Keratinocyte (primary cell): ENCODE measurements at regions not wholly inside any gene's neighbourhood (a gene's known extent, or its start where the extent isn't known, plus 50 kb on each side); places are given as distances from the start of the nearest gene placed in this dataset.

ENCODE experiments used
- DNase-seq: peaks from one replicate; pipeline ENCODE4 v3.0.0-alpha.2; 2011; ENCODE audit warnings: low read depth, missing footprints, low spot score
- FAIRE-seq: peaks from 2 replicates; lab custom pipeline; 2011; peaks lifted over from hg19 to GRCh38; lab: Jason Lieb, UNC
- H2AFZ ChIP-seq: 2 replicates; pipeline ENCODE4 v1.6.0; 2012; ENCODE audit warnings: low read length, control low read depth, inconsistent platforms; ENCODE audit not compliant: control insufficient read depth
- H3K27ac ChIP-seq: 2 replicates; pipeline ENCODE4 v1.5.1; 2011; ENCODE audit warnings: low read length; ENCODE audit not compliant: control insufficient read depth, insufficient read depth
- H3K27me3 ChIP-seq: 3 replicates; pipeline ENCODE4 v1.6.0; 2011; ENCODE audit warnings: low read length; ENCODE audit not compliant: control insufficient read depth, insufficient read depth; ENCODE audit errors: extremely low read depth
- H3K36me3 ChIP-seq, 2 experiments: 2 replicates in 1 of 2; 3 replicates in 1 of 2; pipeline ENCODE4 v1.5.1; 2011; ENCODE audit warnings: low read length in 2 of 2, mild to moderate bottlenecking in 1 of 2; ENCODE audit not compliant: control insufficient read depth in 2 of 2, insufficient read depth in 2 of 2; ENCODE audit errors: extremely low read depth in 1 of 2
- H3K4me1 ChIP-seq: 3 replicates; pipeline ENCODE4 v1.5.1; 2011; ENCODE audit warnings: low read length; ENCODE audit not compliant: control insufficient read depth, insufficient read depth; ENCODE audit errors: extremely low read depth
- H3K4me2 ChIP-seq: 3 replicates; pipeline ENCODE4 v1.6.0; 2011; ENCODE audit warnings: low read depth, low read length; ENCODE audit not compliant: control insufficient read depth, insufficient read depth; ENCODE audit errors: extremely low read depth
- H3K4me3 ChIP-seq, 3 experiments: fragments of 200-600 bp in 1 of 3; sonication (generic) in 1 of 3; 2 replicates in 2 of 3; 3 replicates in 1 of 3; pipeline ENCODE4 v1.5.1; 2011 to 2016; ENCODE audit warnings: low read length in 3 of 3, mild to moderate bottlenecking in 3 of 3, control low read depth in 2 of 3, inconsistent platforms in 1 of 3, low read depth in 1 of 3, mixed read lengths in 1 of 3, mixed run types in 1 of 3, moderate library complexity in 1 of 3; ENCODE audit not compliant: control insufficient read depth in 2 of 3, insufficient read depth in 2 of 3; ENCODE audit errors: extremely low read depth in 1 of 3
- H3K79me2 ChIP-seq: 2 replicates; pipeline ENCODE4 v1.6.0; 2012; ENCODE audit warnings: low read length; ENCODE audit not compliant: control insufficient read depth, insufficient read depth
- H3K9ac ChIP-seq: 3 replicates; pipeline ENCODE4 v1.6.0; 2011; ENCODE audit warnings: low read length; ENCODE audit not compliant: control insufficient read depth, insufficient read depth; ENCODE audit errors: extremely low read depth
- H3K9me1 ChIP-seq: 3 replicates; pipeline ENCODE4 v1.6.0; 2011; ENCODE audit warnings: low read length; ENCODE audit not compliant: control insufficient read depth, insufficient read depth; ENCODE audit errors: extremely low read depth
- H3K9me3 ChIP-seq: 2 replicates; pipeline ENCODE4 v1.5.1; 2012; ENCODE audit warnings: low read depth, low read length; ENCODE audit not compliant: control insufficient read depth
- H4K20me1 ChIP-seq: 3 replicates; pipeline ENCODE4 v1.6.0; 2011; ENCODE audit warnings: low read length; ENCODE audit not compliant: control insufficient read depth, insufficient read depth; ENCODE audit errors: extremely low read depth
- EZH2 ChIP-seq: IDR thresholded peaks from one replicate; pipeline ENCODE4 v1.6.1; 2012; ENCODE audit warnings: inconsistent platforms, mild to moderate bottlenecking, low read length, moderate library complexity
- dilution Hi-C: fragments of 300-500 bp; cut with MboI; formaldehyde crosslinking; loops from one replicate; pipeline ENCODE4 v1.7.0; 2020; ENCODE audit warnings: low sequenced_read_pairs; ENCODE audit not compliant: extremely low pct_ligation_motif_present
- TF ChIP-seq, protein P1 (sequence below), 3 experiments: IDR thresholded peaks in 1 of 3; conservative IDR thresholded peaks in 1 of 3; optimal IDR thresholded peaks in 1 of 3; 2 replicates in 2 of 3; 3 replicates in 1 of 3; pipeline versions ENCODE3 to v1.5.1; 2011; ENCODE audit warnings: low read length in 3 of 3, mild to moderate bottlenecking in 3 of 3, moderate library complexity in 2 of 3, control low read depth in 1 of 3, inconsistent platforms in 1 of 3; ENCODE audit not compliant: insufficient read depth in 2 of 3; ENCODE audit errors: extremely low read depth in 1 of 3

DNA sequence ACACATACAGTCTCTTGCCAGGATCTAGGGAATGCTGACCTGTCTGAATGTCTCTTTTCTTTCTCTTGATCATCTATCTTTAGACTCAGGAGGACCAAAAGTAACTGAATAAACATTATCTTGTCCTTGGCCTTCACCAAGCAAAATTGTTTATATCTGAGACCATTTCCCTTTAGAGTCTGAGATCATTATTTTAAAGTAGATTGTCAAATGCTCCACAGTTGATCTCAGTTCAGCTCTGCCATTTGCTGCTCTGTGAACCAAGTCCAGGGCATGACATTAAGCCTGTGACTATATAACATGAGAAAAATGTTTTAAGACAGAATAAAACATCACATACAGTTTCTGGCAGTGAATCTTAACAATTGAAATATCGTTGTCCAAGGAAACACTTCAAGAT, 148.3 kb upstream of the NRSN1 start:
- no peaks in the 10 kb centered on the region for H4K20me1 ChIP-seq
- no peak overlapping the region for H3K4me3 ChIP-seq
- DNase-seq (no peak), FAIRE-seq (no peak)
- no peak overlapping the region for H2AFZ ChIP-seq
- H3K4me1 ChIP-seq, result no peaks in the 10 kb centered on the region
- H3K27ac ChIP-seq, result no peak overlapping the region
- H3K4me2 ChIP-seq, result no peak overlapping the region
- TF ChIP-seq, protein P1, sequence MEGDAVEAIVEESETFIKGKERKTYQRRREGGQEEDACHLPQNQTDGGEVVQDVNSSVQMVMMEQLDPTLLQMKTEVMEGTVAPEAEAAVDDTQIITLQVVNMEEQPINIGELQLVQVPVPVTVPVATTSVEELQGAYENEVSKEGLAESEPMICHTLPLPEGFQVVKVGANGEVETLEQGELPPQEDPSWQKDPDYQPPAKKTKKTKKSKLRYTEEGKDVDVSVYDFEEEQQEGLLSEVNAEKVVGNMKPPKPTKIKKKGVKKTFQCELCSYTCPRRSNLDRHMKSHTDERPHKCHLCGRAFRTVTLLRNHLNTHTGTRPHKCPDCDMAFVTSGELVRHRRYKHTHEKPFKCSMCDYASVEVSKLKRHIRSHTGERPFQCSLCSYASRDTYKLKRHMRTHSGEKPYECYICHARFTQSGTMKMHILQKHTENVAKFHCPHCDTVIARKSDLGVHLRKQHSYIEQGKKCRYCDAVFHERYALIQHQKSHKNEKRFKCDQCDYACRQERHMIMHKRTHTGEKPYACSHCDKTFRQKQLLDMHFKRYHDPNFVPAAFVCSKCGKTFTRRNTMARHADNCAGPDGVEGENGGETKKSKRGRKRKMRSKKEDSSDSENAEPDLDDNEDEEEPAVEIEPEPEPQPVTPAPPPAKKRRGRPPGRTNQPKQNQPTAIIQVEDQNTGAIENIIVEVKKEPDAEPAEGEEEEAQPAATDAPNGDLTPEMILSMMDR (optimal IDR thresholded peaks at IDR 0.05 in 1 of 3, IDR thresholded peaks at IDR 0.05 in 1 of 3, conservative IDR thresholded peaks at IDR 0.05 in 1 of 3; ENCODE audit: extremely low read depth in 1 of 3, insufficient read depth in 2 of 3, low read length in 3 of 3), result no peak
- TF ChIP-seq EZH2, result no peak
- no peaks in the 10 kb centered on the region for H3K9me3 ChIP-seq
- H3K9ac ChIP-seq, result no peak overlapping the region
- no peaks in the 10 kb centered on the region for H3K9me1 ChIP-seq
- H3K27me3 ChIP-seq, result no peaks in the 10 kb centered on the region
- no peaks in the 10 kb centered on the region for H3K36me3 ChIP-seq
- no peaks in the 10 kb centered on the region for H3K79me2 ChIP-seq
- dilution Hi-C loops, result no loop called here

DNA sequence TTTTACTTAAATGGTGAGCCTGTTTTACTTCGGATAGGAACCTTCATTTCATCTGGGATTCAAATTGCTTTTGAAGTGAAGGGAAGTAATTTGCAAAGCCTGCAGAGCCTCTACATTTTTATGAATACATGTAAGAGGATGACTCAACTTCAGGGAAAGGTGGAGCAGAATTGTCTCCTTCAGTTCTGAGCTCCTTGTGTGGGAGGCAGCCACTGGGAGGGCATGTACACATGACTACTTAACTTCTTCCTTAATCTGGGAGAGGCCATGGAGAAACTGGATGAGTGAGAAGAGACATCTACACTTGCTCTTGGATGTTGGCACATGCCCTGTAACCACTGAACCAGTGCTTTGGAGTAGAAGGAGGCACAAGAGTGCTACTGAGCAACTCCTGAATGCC, 145.1 kb upstream of the NRSN1 start:
- Histone ChIP-seq H2AFZ (no peak overlapping the region), H3K4me1 (no peaks in the 10 kb centered on the region), H3K27ac (no peak overlapping the region), H3K79me2 (no peaks in the 10 kb centered on the region), H3K9me1 (no peaks in the 10 kb centered on the region), H3K9me3 (no peaks in the 10 kb centered on the region), H3K9ac (no peak overlapping the region), H3K27me3 (no peaks in the 10 kb centered on the region), H3K36me3 (no peaks in the 10 kb centered on the region), H4K20me1 (no peaks in the 10 kb centered on the region), H3K4me2 (no peak overlapping the region), H3K4me3 (no peak overlapping the region)
- FAIRE-seq (no peak), DNase-seq (no peak)
- dilution Hi-C loops, result no loop called here
- TF ChIP-seq EZH2, result no peak
- TF ChIP-seq, protein P1 (optimal IDR thresholded peaks at IDR 0.05 in 1 of 3, IDR thresholded peaks at IDR 0.05 in 1 of 3, conservative IDR thresholded peaks at IDR 0.05 in 1 of 3; ENCODE audit: extremely low read depth in 1 of 3, insufficient read depth in 2 of 3, low read length in 3 of 3), result no peak
